HL-60 (cell line): ENCODE measurements at regions not wholly inside any gene's neighbourhood (a gene's known extent, or its start where the extent isn't known, plus 50 kb on each side); places are given as distances from the start of the nearest gene placed in this dataset.

Experiments
- DNase-seq, 2 experiments: peaks; one replicate each; pipeline ENCODE4 v3.0.0-alpha.2; 2010 to 2020; ENCODE audit warnings: low read depth in 1 of 2, low spot score in 1 of 2
- H3K27ac ChIP-seq: fragments of 250-450 bp; sonication (Bioruptor Pico); replicated peaks from 2 replicates; pipeline ENCODE4 v1.5.1; 2020; ENCODE audit warnings: mild to moderate bottlenecking, moderate library complexity
- H3K27me3 ChIP-seq: fragments of 250-450 bp; sonication (Bioruptor Pico); 2 replicates; pipeline ENCODE4 v1.5.1; 2021; ENCODE audit warnings: mild to moderate bottlenecking, moderate library complexity; ENCODE audit not compliant: insufficient read depth, poor library complexity, severe bottlenecking
- H3K4me3 ChIP-seq: replicated peaks from 2 replicates; pipeline ENCODE4 v1.5.1; 2011; ENCODE audit warnings: mild to moderate bottlenecking, control low read depth, low read length; ENCODE audit not compliant: insufficient read depth
- CTCF ChIP-seq: IDR thresholded peaks from one replicate; pipeline ENCODE4 v1.5.1; 2011; ENCODE audit warnings: low read length, control low read depth, inconsistent platforms; ENCODE audit not compliant: insufficient read depth
- GABPA ChIP-seq: IDR thresholded peaks from 2 replicates; pipeline ENCODE4 v1.6.1; 2012; ENCODE audit warnings: low read depth
- POLR2AphosphoS5 ChIP-seq: IDR thresholded peaks from 2 replicates; pipeline ENCODE4 v1.6.1; 2012; ENCODE audit warnings: low read depth
- SPI1 ChIP-seq: IDR thresholded peaks from 2 replicates; pipeline ENCODE4 v1.6.1; 2012; ENCODE audit warnings: low read depth, mild to moderate bottlenecking, borderline replicate concordance
- TF ChIP-seq, protein P1 (sequence below): IDR thresholded peaks from 2 replicates; pipeline ENCODE4 v1.6.1; 2012; ENCODE audit warnings: low read depth; ENCODE audit not compliant: insufficient replicate concordance

- H3K4me3 ChIP-seq = no peak overlapping the region
- DNase-seq = no peak
- no peak overlapping the region for H3K27ac ChIP-seq
- no peaks in the 10 kb centered on the region for H3K27me3 ChIP-seq
- TF ChIP-seq SPI1 (no peak), CTCF (no peak), GABPA (no peak)
Observed at GRCh38 chr20:23254505-23254904, 96.1 kb upstream of the NXT1 start.

GRCh38 chr20:23254034-23254433, 96.6 kb upstream of the NXT1 start:
- TF ChIP-seq POLR2AphosphoS5 = no peak
- TF ChIP-seq, protein P1, sequence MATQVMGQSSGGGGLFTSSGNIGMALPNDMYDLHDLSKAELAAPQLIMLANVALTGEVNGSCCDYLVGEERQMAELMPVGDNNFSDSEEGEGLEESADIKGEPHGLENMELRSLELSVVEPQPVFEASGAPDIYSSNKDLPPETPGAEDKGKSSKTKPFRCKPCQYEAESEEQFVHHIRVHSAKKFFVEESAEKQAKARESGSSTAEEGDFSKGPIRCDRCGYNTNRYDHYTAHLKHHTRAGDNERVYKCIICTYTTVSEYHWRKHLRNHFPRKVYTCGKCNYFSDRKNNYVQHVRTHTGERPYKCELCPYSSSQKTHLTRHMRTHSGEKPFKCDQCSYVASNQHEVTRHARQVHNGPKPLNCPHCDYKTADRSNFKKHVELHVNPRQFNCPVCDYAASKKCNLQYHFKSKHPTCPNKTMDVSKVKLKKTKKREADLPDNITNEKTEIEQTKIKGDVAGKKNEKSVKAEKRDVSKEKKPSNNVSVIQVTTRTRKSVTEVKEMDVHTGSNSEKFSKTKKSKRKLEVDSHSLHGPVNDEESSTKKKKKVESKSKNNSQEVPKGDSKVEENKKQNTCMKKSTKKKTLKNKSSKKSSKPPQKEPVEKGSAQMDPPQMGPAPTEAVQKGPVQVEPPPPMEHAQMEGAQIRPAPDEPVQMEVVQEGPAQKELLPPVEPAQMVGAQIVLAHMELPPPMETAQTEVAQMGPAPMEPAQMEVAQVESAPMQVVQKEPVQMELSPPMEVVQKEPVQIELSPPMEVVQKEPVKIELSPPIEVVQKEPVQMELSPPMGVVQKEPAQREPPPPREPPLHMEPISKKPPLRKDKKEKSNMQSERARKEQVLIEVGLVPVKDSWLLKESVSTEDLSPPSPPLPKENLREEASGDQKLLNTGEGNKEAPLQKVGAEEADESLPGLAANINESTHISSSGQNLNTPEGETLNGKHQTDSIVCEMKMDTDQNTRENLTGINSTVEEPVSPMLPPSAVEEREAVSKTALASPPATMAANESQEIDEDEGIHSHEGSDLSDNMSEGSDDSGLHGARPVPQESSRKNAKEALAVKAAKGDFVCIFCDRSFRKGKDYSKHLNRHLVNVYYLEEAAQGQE = peak; percentile 63
- no peaks in the 10 kb centered on the region for H3K27me3 ChIP-seq
- DNase-seq = peak in 1 of 2 experiments; percentile 31
- H3K27ac ChIP-seq = no peak overlapping the region
- H3K4me3 ChIP-seq = no peak overlapping the region

DNA sequence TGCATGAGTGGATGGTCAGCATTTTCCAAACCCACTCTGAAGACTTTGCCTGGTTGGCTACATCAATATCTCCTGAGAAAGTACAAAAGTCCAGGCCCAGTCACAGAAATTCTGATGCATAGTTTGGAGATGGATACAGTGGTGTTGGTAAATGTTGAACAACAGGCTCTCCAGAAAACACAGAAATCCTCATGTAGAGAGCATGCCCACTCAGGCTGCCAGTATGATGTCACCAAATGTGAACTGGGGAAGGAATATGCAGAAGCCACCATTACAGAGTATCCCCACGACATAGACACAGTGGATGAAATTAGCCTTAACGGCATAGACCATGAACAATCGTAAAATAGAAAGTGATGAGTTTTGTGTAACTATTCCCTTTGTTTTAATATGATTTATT, 97.1 kb upstream of the NXT1 start:
- no peak for DNase-seq
- TF ChIP-seq SPI1 (no peak), CTCF (no peak), POLR2AphosphoS5 (no peak), GABPA (no peak)
- TF ChIP-seq, protein P1 = no peak
- no peaks in the 10 kb centered on the region for H3K27me3 ChIP-seq
- no peak overlapping the region for H3K27ac ChIP-seq
- no peak overlapping the region for H3K4me3 ChIP-seq

DNA sequence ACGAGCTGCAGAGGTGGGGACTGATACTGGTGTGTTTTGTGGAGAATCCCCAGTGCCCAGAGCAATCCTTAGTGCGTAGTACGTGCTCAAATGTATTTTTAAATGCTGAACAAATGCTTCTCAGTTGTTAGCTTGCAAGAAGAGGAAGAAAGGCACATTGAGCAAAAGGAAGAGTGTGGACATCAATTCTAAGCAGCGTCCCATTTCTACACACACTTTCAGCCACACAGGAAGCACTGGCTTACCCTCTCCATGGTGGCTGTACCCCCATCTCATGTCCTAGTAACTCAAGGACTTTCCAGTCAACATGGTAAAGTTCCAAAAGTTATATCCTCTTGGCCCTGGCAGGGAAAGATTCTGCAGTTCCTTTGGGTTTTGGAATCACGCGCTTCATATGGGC, 98.8 kb upstream of the NXT1 start:
- peak in 1 of 2 experiments; percentile 78 for DNase-seq
- TF ChIP-seq, protein P1 = peak; percentile 78
- no peak for TF ChIP-seq CTCF
- TF ChIP-seq POLR2AphosphoS5 = peak; percentile 72
- TF ChIP-seq SPI1 = peak; percentile 1; the same call in 1 of the 2 replicates
- no peak; the same call in 1 of the 2 replicates for TF ChIP-seq GABPA
- peak overlapping the region; percentile 76 for H3K27ac ChIP-seq

More for the DNA sequence above, 98.8 kb upstream of the NXT1 start:
- Histone ChIP-seq H3K4me3 (no peak overlapping the region), H3K27me3 (no peaks in the 10 kb centered on the region)
